Choroid plexus epithelial cell (primary cell): ENCODE measurements at regions not wholly inside any gene's neighbourhood (a gene's known extent, or its start where the extent isn't known, plus 50 kb on each side); places are given as distances from the start of the nearest gene placed in this dataset.
"Not testable (repeated sequence)": the region's sequence is repeated elsewhere in the genome, so short reads cannot be mapped to it uniquely, and the experiment has no call there.

Experiments used
- DNase-seq: peaks from one replicate; pipeline ENCODE4 v3.0.0-alpha.2; 2010; ENCODE audit warnings: low read depth
- H3K4me3 ChIP-seq: 2 replicates; pipeline ENCODE4 v1.5.1; 2011; ENCODE audit warnings: low read depth, mild to moderate bottlenecking, control low read depth, low read length, moderate library complexity
- CTCF ChIP-seq: conservative IDR thresholded peaks from 2 replicates; pipeline ENCODE4 v1.5.1; 2011; ENCODE audit warnings: low read depth, mild to moderate bottlenecking, control low read depth, inconsistent platforms, low read length, moderate library complexity

DNA sequence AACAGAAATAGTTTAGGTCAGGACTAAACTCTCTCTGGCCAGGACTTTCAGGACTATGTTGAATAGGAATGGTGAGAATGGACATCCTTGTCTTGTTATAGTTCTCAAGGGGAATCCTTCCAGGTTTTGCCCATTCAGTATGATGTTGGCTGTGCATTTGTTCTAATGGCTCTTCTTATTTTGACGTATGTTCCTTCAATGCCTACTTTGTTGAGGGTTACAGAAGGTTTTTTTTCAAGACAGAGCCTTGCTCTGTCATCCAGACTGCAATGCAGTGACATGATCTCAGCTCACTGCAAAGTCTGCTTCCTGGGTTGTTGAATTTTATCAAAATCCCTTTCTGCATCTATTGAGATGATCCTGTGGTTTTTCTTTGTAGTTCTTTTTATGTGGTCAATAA, 79.5 kb upstream of the NID2 start:
- no peak for DNase-seq
- H3K4me3 ChIP-seq, result no peak overlapping the region
- TF ChIP-seq CTCF, result no peak

DNA sequence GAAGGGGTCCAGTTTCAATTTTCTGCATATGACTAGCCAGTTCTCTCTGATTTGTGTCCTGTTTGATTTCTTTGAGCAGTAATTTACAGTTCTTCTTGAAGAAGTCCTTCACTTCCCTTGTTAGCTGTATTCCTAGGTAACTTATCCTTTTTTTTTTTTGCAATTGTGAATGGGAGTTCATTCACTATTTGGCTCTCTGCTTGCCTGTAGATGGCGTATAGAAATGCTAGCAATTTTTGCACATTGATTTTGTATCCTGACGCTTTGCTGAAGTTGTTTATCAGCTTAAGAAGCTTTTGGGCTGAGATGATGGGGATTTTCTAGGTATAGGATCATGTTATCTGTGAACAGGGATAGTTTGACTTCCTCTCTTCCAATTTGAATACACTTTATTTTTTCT, 77.6 kb upstream of the NID2 start:
- peak; percentile 52 for DNase-seq
- H3K4me3 ChIP-seq, result no peak overlapping the region
- peak; percentile 54 for TF ChIP-seq CTCF

DNA sequence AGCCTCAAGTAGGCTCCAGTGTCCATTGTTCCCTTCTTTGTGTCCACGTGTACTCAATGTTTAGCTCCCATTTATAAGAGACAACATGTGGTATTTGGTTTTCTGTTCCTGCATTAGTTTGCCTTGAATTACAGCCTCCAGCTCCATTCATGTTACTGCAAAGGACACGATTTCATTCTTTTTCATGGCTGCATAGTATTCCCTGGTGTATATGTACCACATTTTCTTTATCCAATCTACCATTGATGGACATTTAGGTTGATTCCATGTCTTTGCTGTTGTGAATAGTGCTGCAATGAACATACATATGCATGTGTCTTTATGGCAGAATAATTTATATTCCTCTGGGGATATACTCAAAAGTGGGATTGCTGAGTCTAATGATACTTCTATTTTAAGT, 75.2 kb upstream of the NID2 start:
- DNase-seq, H3K4me3 ChIP-seq: not testable (repeated sequence)

- H3K4me3 ChIP-seq, result no peak overlapping the region
- no peak for TF ChIP-seq CTCF
- no peak for DNase-seq
Measured at GRCh38 chr14:52142504-52142903, 73.6 kb upstream of the NID2 start.

DNA sequence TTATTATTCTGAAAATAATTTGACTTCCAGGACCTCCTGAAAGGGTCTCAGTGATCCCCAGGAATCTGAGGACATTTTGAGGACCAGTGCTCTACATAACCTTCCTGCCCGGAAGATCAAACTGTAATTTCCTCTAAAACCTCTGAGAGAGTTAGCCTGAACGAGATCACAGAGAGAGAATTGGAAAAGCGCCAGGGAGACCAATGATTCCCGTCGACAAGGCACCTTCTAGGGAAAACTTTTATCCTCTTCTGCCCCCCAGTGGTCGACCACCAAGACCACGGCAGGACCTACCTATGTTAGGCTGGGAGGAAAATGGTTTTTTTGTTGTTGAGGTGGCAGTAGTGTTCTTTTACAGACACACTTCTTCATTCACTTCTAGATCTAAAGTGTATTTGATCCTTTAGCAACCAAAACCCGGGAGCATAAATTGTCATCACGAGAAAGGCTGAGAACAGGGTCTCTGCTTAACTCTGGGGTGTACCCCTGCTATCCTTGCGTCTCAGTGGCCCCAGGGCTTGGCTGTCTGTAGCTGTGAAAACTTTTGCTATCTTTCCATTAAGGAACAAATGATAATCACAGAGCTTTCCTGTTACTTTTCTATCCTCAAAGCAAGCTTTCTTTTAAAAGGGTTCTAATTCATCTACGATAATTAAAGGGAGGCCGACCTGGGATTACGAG, 62.9 kb upstream of the NID2 start:
- H3K4me3 ChIP-seq, result no peak overlapping the region
- peak; percentile 89 for TF ChIP-seq CTCF
- DNase-seq, result peak; percentile 98

GRCh38 chr14:52129721-52130120, 60.9 kb upstream of the NID2 start:
- H3K4me3 ChIP-seq, result no peak overlapping the region
- peak; percentile 29 for DNase-seq
- TF ChIP-seq CTCF, result no peak

DNA sequence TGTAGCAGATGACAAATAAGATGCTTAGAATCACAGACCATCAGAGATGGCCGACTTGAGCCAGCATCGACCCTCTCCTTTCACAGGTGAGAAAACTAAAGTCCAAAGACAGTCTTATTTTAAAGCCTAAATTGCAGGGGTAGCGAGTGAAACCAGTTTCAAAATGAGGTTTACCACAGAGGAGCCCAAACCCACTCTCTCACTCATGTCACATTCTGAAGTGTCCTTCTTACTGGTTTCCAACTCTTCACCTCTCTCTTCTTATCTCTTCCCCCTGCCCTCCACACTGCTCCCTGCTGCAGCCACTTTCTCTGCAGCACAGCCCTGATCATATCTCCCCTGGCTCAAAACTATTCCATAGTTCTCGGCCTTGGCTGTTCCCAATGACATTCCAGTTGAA, 57.0 kb upstream of the NID2 start:
- TF ChIP-seq CTCF, result no peak
- no peak overlapping the region for H3K4me3 ChIP-seq
- no peak for DNase-seq
